ACHN (cell line): ENCODE measurements at regions not wholly inside any gene's neighbourhood (a gene's known extent, or its start where the extent isn't known, plus 50 kb on each side); places are given as distances from the start of the nearest gene placed in this dataset.
A peak's percentile ranks its signal among the peaks of the same experiment; 100 is the strongest.
"Not testable (repeated sequence)": the region's sequence is repeated elsewhere in the genome, so short reads cannot be mapped to it uniquely, and the experiment has no call there.

ENCODE experiments used
- DNase-seq: peaks from one replicate; pipeline ENCODE4 v3.0.0-alpha.2; 2015
- in situ Hi-C: cut with HindIII; loops from 2 replicates; pipeline ENCODE4 v1.10.0; 2017; ENCODE audit warnings: low sequenced_read_pairs, low pct_ligation_motif_present, low pct_unique_long_range_greater_than_20kb

DNA sequence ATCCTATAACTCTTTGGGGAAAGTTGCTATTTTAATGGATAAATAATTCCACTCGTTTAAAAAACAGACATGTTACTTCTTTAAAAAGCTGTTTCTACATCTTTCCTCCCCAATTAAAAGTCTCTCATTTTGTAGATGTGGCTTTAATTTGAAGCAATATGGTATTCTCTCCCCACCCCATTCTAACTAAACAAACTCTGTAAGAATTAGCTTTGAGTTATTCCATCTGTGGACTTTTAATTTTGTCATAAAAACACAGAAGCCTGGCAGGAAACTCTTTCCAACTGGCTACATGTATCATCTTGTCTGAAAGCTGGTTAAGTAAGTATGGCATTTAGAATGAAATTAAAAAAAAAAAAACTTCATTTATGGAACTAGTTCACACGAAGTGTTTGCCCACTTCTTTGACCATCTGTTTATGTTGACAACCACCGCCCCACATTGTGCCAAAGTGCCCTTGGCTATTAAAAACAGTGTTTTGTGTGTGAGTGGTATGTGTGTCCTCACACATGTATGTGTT lies 140.3 kb downstream of the NAA11 start:
- DNase-seq: no peak
- in situ Hi-C loops: no loop called here

DNA sequence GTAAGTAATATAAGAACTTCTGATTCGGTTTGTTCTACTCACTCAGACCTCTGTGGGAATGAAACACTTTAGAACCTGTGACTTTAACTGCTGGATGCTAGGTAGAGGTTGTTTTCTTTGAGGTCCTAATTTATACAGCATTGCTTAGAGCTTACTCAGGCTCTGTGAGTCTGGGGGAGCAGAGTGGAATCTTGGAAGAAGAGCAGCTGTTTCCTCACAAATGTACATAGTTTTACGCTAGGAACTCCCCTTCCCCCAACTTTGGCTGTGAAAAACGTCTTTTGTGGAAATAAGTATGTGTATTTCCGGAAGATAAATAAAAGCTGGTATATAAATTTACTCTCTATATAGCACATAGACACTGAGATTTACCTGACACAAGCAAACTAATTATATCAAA lies 141.4 kb downstream of the NAA11 start:
- no peak for DNase-seq
- in situ Hi-C loops: no loop called here

DNA sequence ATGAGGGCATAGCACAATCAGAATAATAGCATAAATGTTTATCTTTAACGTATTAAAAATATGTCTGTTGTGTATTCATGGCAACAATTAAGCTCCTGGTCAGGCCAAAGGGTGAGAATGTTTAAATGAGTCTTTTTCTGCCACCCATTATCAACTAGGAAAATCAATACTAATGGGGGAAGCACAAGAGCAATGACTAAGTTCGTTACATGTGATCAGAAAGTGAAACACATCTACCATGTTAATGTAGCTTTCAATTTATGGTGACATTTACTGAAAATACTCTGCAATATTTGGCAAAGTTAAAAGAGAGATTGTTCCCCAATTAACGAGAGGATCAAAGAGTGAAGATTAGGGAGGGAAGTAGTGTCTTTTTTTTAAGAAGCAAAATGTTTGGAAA lies 143.7 kb downstream of the NAA11 start:
- no peak for DNase-seq
- in situ Hi-C loops: no loop called here

DNA sequence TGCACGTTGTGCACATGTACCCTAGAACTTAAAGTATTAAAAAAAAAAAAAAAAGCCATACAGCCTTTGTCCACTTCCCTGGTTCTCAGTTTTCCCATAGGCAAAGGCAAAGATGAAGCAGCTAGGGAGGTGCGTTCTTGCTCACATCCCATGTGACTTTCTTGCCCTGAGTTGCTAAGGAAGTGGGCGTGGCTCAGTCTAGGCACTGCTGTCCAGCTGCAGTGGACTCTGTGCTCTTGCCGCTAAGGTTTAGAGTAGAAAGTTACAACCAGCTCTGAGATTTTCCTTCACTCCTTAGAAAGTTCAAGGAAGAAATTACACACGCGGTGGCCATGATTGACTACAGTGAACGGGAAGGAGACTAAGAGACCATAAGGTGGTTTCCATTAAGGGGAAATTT lies 144.7 kb downstream of the NAA11 start:
- in situ Hi-C loops: no loop called here
- DNase-seq: no peak

DNA sequence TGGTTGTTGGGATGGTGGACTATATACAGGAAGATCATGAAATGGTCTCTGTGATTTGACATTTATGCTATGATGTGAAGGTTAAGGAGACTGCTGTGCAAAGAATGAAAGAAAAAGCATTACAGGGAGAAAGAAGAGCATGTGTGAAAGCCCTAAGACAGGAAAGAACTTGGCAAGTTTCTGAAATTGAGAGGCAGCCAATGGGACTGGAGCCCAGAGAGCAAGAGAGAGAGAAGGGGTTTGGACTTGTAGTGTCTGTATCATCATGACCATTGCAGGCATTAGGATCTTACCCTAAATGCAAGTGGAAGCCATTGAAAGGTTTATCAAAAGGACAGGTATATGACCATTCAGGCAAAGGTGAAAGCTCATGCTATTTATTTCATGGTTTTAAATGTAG lies 147.1 kb downstream of the NAA11 start:
- no peak for DNase-seq
- in situ Hi-C loops: no loop called here

DNA sequence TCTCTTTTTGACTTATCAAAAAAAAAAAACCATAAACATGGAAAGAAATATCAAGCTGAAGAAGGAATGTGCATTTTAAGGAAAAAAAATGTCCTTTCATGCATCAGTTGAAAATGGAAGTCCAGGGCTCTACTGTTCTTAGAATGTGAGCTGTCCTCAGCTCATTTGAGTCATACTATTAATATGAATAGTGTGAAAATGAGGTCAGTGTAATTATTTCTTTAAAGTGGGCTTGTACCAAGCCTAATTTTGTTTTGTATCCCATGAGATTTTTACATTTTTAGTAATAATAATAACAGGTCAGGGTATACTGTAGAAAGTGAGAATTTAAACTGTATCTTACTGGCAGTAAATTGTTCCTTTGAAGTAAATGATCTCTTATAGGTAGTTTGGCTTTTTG lies 148.5 kb downstream of the NAA11 start:
- in situ Hi-C loops: no loop called here

DNA sequence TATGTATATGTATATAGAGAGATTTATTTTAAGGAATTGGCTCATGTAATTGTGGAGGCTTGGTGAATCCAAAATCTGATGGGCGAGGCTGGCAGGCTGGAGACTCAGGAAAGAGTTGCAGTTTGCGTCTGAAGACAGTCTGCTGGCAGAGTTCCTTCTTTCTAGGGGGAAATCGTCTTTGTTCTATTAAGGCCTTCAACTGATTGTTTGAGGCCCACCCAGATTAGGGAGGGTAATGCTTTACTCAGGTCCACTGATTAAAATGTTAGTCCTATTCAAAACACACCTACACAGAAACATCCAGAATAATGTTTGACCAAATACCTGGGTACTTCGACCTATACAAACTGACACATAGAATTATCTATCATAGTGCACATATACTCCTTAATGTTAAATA lies 149.5 kb downstream of the NAA11 start:
- in situ Hi-C loops: no loop called here
- no peak for DNase-seq

More for the DNA sequence above, 148.5 kb downstream of the NAA11 start:
- DNase-seq: no peak

DNA sequence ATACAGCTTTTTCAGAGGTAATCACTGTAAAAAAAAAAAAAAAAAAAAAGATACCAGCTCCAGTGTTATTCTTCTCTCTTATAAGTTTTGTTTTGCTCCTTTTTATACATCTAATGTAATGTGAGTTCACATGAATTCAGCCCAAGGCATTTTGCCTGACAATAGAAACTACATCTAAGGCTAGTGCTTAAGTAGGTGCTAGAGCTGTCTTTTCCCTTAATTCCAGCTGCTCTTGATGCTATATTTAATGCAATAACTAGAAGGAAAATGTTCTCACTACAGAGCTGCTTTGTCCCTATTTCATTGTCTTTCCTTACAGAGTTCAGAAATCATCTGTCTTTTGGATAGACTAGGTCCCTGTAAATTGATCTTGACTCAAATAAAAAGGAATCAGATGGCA lies 150.1 kb downstream of the NAA11 start:
- in situ Hi-C loops: no loop called here
- no peak for DNase-seq

DNA sequence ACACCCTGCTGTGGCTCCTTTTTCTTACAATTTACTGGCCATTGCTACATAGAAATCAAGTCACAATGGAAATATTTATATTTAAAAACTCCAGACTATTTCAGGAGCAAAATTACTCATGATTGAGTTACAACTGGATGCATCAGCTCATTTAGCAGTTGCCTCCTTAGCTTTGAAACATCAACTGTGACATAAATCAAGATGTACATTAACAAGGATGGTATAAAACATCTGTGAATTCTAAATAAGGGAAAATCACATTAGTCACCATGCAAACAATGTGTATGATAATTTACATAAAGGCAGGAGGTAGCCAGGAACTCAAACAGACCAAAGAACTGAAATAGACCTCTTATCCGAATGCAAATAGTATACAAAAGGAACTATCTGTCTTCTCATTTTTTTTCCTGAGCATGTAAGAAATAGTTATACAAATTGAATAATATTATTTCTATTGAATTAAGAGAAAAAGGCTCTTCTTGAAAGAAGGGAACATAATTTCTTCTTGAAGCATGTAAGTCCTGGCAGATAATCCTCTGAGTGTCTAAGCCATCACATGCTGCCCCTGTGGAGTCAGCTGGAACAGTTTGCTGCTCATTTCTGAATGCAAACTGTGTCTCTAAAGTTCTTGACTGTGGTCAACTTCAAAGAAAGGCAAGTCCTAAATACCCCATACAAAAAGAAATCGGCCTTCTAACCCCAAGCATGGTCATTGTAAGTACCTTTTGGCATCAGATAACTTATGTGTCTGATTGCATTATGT lies 151.2 kb downstream of the NAA11 start:
- in situ Hi-C loops: no loop called here
- DNase-seq: no peak

DNA sequence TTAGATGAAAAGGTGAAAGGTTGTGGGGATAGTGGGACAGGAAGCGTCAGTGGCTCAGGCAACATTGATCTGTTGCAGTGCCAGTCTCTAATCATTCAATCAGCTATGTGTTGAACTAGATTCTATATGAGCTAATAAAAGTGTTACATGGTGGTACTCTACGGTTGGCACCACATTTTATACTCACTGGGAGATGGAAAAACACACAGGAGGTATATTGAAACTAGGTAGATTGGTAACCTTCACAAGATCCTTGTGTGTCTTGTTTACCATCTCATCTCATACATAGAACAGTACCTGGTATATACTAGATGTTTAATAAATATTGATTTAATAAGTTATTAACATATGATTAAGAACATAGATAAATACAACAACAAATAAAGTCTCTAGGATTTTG lies 152.7 kb downstream of the NAA11 start:
- no peak for DNase-seq
- in situ Hi-C loops: no loop called here

DNA sequence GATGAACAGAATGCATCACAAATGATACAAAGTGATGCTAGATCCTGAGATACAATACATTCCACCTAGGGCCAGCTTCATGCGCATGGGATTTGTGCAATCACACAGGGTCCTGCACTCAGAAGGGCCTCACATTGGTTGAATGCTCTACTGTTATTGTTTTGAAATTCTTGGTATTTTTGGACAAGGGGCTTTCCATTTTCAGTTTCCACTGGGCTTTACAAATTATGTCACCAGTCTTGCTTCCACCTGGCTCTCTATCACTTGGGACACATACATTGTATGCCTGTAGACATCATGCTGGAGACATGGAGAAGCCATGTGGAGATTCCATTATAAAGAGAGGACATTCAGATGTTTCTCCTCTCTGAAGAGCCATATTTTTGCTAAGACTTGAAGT lies 155.8 kb downstream of the NAA11 start:
- DNase-seq: no peak
- in situ Hi-C loops: no loop called here

DNA sequence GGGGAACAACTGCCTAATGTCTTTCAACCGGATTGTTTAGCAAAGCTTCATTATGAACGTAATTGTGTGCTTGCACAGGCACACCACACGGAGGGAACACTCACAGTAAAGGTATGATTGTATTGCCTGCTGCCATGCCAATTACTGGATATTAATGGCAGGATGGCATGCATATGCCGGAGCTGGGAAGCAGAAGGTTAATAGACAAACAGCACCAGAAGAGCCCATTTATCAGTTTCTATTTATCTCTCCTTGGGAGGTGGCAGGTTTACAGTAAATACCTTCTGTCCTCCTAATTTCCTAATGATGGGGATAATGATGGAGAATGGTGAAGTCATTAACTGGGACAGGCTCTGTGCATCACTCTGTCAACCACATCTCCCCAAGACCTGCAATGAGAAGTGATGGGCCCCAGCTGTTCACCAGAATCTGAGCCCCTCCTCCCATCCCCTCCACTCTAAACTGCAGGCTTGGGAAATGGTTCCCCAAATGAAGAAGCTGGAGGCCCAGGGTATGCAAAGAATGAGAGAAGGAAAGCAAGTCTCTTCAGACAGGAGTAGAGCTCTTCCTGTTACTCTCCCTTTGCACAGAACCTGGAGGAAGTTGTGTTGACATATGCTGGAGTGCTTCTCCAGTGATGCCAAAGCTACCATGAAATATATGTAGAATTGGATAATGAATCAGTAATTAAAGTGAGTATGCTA lies 160.8 kb downstream of the NAA11 start:
- no peak for DNase-seq
- in situ Hi-C loops: no loop called here

DNA sequence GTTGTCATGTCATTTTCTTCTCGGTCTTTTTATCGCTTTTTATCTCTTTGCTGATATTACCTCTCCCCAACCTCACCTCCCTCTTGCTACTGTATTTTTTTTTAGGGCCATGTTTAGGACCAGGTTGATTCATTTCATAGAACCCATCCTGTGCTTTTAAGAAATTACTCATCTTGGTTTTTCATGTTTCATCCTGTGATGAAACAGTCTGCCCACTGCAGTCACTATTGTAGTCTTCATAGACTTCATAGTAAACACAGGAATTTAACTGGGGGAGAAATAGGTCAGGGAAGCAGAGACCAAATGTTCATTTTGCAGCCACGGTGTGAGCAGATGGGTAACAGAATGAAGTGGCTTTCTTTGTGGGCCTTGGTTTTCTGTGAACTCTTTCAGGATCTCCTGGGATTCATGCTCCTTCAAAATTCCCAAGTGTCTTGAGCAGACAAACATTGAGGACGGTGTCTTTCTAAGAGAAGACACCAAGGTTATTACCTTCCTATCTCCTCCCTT lies 161.8 kb downstream of the NAA11 start:
- in situ Hi-C loops: no loop called here
- DNase-seq: no peak

DNA sequence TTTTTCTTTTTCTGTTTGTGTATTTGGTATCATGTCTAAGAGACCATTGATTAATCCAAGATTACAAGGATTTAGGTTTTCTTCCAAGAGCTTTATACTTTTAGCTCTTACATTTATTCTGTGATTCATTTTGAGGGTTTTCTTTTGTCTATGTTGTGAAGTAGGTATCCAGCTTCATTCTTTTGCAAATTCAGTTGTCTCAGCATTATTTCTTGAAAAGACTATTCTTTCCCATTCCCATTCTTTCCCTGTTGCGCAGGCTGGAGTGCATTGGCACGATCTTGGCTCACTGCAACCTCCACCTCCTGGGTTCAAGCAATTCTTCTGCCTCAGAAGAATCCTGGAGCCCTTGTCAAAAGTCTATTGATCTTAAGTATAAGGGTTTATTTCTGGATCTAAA lies 164.9 kb downstream of the NAA11 start:
- in situ Hi-C loops: no loop called here
- DNase-seq: no peak

DNA sequence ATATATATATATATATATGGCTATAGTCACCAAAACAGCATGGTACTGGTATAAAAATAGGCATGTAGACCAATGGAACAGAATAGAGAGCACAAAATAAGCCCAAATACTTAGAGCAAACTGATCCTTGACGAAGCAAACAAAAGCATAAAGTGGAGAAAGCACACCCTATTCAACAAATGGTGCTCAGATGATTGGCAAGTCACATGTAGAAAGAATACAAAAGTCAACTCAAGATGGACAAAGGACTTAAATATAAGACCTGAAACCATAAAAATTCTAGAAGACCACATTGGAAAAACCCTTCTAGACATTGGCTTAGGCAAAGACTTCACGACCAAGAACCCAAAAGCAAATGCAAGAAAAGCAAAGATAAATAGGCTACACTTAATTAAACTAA lies 167.2 kb downstream of the NAA11 start:
- DNase-seq, in situ Hi-C loops: not testable (repeated sequence)

DNA sequence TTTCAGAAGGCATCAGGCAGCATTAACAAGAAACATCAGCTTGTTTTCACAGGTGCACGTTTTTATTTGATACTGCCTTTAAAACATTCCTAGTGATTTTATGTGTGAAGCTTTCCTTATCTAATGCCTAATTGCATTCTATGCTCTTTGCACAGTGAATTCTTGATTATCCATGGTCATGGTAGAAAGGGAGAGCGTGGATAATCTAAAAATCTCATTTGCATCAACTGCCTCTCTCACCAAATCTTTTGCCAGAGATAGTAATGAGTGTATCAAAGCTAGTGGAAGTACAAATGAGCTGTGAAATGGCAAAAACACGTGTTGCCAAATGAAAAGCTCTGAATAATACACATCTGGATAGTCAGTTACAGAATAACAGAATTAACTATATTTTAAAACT lies 170.5 kb downstream of the NAA11 start:
- DNase-seq: no peak
- in situ Hi-C loops: no loop called here

DNA sequence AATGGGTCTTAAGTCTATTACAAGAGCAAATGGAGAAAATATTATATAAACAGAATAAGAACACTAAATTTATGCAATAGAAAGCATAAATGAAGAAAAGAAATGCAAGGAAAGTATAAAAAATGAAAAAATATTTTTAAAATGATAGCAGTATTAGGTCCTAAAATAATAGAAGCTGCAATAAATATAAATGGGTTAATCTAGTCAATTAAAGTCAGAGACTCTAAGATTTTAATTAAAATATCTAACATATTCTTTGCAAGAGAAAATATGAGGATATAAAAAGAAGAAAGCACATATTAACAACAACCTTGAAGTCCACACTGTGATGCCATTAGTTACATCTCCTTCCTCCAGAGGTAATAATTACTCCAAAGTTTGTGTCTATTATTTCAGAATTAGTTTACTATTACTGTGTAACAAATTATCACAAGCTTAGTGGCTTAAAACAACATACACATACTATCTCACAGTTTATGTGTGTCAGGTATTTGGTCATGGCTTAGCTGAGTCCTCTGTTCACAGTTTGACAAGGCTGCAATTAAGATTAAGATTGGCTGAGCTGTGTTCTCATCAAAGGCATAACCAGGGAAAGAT lies 174.9 kb downstream of the NAA11 start:
- in situ Hi-C loops: no loop called here
- no peak for DNase-seq

DNA sequence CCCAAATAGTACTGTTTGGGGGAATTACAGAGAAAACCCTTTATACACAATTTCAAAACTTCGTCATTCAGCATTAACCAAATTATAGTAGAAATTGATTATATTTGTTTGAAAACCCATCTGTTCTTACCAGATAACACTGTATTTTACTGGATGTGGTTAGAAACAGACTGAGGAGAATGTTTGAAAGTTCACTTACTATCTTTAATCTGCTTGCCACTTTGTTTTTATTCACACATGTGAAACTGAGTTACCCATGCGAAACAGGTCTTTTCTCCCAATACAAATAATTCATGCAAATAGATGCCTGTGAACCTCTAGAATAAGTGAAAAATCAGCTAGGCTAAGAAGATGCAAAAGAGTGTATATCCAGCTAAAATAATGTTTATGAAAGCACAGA lies 177.5 kb downstream of the NAA11 start:
- no peak for DNase-seq
- in situ Hi-C loops: no loop called here

DNA sequence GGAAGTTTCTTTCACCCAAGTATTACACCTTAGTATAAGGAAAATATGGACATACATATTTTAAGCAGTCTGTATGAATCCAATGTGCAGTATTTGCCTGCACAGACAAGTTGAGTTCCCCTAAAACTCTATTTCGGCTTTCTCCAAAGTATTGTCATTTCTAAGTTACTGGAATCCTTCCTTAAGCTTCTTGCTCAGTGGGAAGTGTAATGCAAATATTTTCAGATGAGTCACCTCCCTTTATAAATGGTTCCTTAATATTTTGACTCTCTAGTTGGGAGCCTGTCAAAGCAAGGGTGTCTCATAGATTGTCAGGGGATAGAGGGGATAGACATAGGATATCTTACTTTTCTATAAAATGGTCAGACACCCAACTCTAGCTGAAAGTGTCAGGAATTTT lies 178.6 kb downstream of the NAA11 start:
- DNase-seq: no peak
- in situ Hi-C loops: no loop called here

DNA sequence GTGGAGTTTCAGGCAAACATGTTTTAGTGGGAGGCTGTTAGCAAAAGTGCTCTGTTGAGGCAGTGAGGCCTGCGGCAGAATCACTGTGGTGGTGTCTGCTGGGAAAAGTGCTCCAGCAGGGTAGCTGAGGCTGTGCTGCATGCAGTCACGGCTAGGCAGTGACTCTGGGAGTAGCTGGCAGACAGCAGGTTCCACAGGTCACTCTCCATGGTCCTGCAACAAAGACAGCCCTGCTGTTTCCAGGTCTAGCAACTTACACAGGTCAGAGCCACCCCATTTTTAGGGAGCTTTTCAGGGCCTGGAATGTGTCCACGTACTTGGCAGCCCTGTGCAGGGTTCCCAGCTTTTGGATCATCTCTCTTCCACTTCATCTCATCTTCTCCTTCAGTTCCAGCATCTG lies 184.3 kb downstream of the NAA11 start:
- in situ Hi-C loops: no loop called here
- DNase-seq: peak; percentile 0
